DND-41 (cell line): ENCODE measurements at regions not wholly inside any gene's neighbourhood (a gene's known extent, or its start where the extent isn't known, plus 50 kb on each side); places are given as distances from the start of the nearest gene placed in this dataset.

Experiments used
- ATAC-seq: fragments of 200-7000 bp; cut with Tn5 transposase; 3 replicates; pipeline ENCODE4 v1.9.1; 2021; ENCODE audit warnings: low read depth; ENCODE audit not compliant: insufficient read depth
- DNase-seq: peaks from one replicate; pipeline ENCODE4 v3.0.0-alpha.2; 2020
- H2AFZ ChIP-seq: 2 replicates; pipeline ENCODE4 v1.6.0; 2012; ENCODE audit warnings: low read depth, low read length
- H3K27ac ChIP-seq: 2 replicates; pipeline ENCODE4 v1.5.1; 2012; ENCODE audit warnings: low read length, inconsistent platforms
- H3K27me3 ChIP-seq: fragments of 200-600 bp; sonication (generic); 2 replicates; pipeline ENCODE4 v1.6.0; 2012; ENCODE audit warnings: low read length, mild to moderate bottlenecking, inconsistent platforms; ENCODE audit not compliant: insufficient read depth, poor library complexity
- H3K36me3 ChIP-seq: 2 replicates; pipeline ENCODE4 v1.5.1; 2012; ENCODE audit warnings: low read length, inconsistent platforms; ENCODE audit not compliant: insufficient read depth
- H3K4me1 ChIP-seq: 2 replicates; pipeline ENCODE4 v1.5.1; 2012; ENCODE audit warnings: mild to moderate bottlenecking, low read length; ENCODE audit not compliant: insufficient read depth
- H3K4me2 ChIP-seq: 2 replicates; pipeline ENCODE4 v1.6.0; 2012; ENCODE audit warnings: mild to moderate bottlenecking, moderate library complexity, low read length, inconsistent platforms; ENCODE audit not compliant: insufficient read depth
- H3K4me3 ChIP-seq, 2 experiments: fragments of 200-600 bp in 1 of 2; shearing (Covaris generic) in 1 of 2; 2 replicates each; pipeline ENCODE4 v1.5.1; 2012 to 2016; ENCODE audit warnings: inconsistent platforms in 2 of 2, low read length in 2 of 2, mild to moderate bottlenecking in 2 of 2, low read depth in 1 of 2, moderate library complexity in 1 of 2
- H3K79me2 ChIP-seq: 2 replicates; pipeline ENCODE4 v1.6.0; 2012; ENCODE audit warnings: low read length, inconsistent platforms; ENCODE audit not compliant: insufficient read depth
- H3K9ac ChIP-seq: 2 replicates; pipeline ENCODE4 v1.6.0; 2012; ENCODE audit warnings: low read depth, mild to moderate bottlenecking, inconsistent platforms, low read length, moderate library complexity
- H3K9me3 ChIP-seq: 2 replicates; pipeline ENCODE4 v1.5.1; 2012; ENCODE audit warnings: low read length, moderate library complexity, mild to moderate bottlenecking, inconsistent platforms; ENCODE audit not compliant: insufficient read depth, severe bottlenecking
- H4K20me1 ChIP-seq: 2 replicates; pipeline ENCODE4 v1.6.0; 2012; ENCODE audit warnings: low read length; ENCODE audit not compliant: insufficient read depth
- EZH2 ChIP-seq: IDR thresholded peaks from 3 replicates; pipeline ENCODE4 v1.6.1; 2012; ENCODE audit warnings: borderline replicate concordance, low read depth, mild to moderate bottlenecking, moderate library complexity, low read length, inconsistent platforms; ENCODE audit not compliant: severe bottlenecking
- TF ChIP-seq, protein P1 (sequence below): IDR thresholded peaks from 2 replicates; pipeline ENCODE4 v1.5.1; 2012; ENCODE audit warnings: borderline replicate concordance, low read length, moderate library complexity, mild to moderate bottlenecking; ENCODE audit not compliant: poor library complexity, severe bottlenecking; ENCODE audit errors: extremely low read depth

DNA sequence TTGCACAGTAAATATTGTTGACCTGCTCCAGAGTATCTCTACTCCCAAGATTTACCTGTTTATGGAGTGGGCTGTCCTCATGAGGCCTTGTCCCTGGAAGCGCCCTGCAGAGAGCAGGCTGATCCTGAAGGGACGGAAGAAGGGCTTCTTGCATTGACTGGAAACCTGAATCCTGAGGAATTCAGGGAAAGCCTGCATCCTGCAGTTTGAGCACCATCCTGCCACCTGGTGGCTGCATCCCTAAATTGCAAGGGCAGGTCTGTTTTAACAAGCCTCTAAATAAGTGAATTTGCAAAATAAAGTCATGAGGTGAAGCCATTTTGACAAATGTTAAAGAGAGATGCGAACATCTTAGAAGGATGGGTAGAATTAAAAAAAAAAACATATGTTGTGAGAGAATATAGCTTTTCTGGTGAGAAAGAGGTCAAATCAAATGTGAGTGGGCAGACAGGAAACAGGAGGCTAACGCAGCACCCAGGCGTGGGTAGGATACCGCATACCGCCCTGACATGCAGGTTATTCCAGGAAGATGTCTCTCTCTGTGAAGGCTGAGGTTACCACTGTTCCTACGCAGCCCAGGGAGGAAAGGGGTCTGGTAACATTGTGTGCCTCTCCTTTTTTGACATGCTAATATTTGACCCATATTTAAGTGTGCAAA is 754.9 kb downstream of the RNF144A start:
- no peaks in the 10 kb centered on the region for H3K9me3 ChIP-seq
- ATAC-seq (peak; percentile 92), DNase-seq (peak; percentile 72)
- TF ChIP-seq, protein P1, sequence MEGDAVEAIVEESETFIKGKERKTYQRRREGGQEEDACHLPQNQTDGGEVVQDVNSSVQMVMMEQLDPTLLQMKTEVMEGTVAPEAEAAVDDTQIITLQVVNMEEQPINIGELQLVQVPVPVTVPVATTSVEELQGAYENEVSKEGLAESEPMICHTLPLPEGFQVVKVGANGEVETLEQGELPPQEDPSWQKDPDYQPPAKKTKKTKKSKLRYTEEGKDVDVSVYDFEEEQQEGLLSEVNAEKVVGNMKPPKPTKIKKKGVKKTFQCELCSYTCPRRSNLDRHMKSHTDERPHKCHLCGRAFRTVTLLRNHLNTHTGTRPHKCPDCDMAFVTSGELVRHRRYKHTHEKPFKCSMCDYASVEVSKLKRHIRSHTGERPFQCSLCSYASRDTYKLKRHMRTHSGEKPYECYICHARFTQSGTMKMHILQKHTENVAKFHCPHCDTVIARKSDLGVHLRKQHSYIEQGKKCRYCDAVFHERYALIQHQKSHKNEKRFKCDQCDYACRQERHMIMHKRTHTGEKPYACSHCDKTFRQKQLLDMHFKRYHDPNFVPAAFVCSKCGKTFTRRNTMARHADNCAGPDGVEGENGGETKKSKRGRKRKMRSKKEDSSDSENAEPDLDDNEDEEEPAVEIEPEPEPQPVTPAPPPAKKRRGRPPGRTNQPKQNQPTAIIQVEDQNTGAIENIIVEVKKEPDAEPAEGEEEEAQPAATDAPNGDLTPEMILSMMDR: peak; percentile 91
- no peak for TF ChIP-seq EZH2
- no peaks in the 10 kb centered on the region for H4K20me1 ChIP-seq
- H3K27me3 ChIP-seq: no peaks in the 10 kb centered on the region
- no peak overlapping the region for H3K4me2 ChIP-seq
- H2AFZ ChIP-seq: no peak overlapping the region
- H3K9ac ChIP-seq: no peak overlapping the region
- no peak overlapping the region for H3K4me3 ChIP-seq
- no peaks in the 10 kb centered on the region for H3K79me2 ChIP-seq
- peak overlapping the region; percentile 23; the same call in 1 of the 2 replicates for H3K27ac ChIP-seq
- H3K4me1 ChIP-seq: peaks cover 19% of the 10 kb centered on the region
- no peaks in the 10 kb centered on the region for H3K36me3 ChIP-seq

DNA sequence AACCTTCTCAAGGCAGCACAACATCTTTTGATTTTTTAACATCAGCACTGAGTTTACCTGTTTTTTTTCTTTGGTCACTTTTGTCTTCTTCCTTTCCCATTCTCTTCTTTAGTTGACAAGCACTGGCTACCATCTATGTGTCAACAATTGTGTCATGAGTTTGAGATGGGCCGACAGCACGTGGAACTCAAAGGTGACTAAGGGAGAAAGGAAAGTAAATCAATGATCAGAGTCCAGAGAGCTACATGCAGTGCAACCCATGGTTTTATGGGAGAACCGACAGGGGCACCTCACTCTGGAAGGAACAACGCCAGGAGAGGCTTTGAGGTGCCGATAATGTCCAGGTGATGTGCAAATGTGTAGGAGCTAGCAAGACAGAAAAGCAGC is 755.5 kb downstream of the RNF144A start:
- Histone ChIP-seq H4K20me1 (no peaks in the 10 kb centered on the region), H3K4me2 (no peak overlapping the region), H3K36me3 (no peaks in the 10 kb centered on the region), H3K27me3 (no peaks in the 10 kb centered on the region), H3K27ac (0 out of 2 replicates have a peak overlapping the region, but pooled peaks have one; percentile 23), H3K4me1 (peaks cover 19% of the 10 kb centered on the region), H3K79me2 (no peaks in the 10 kb centered on the region), H2AFZ (no peak overlapping the region), H3K9me3 (no peaks in the 10 kb centered on the region), H3K4me3 (no peak overlapping the region), H3K9ac (no peak overlapping the region)
- ATAC-seq (peak; percentile 25; the same call in 1 of the 3 replicates), DNase-seq (no peak)
- no peak for TF ChIP-seq EZH2
- TF ChIP-seq, protein P1: no peak

DNA sequence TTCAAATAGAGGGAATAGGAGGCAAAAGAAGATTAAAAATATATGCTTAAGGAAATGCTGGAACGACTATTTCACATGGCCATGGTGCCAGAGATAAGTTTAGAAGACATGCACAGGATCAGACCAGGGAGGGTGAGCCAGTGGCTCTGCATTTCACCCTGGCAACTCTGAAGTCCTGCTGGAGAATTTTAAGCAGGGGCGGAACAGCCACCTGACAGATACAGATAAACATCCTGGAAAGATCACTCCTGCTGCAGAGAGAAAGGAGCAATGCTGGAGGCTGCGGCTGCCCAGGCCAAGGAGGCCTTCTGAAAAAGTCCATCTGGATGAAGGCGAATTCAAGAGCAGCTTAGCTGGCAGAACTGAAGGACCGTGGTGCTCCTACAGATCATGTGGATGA is 755.9 kb downstream of the RNF144A start:
- Histone ChIP-seq H2AFZ (no peak overlapping the region), H3K4me3 (no peak overlapping the region), H3K4me1 (peaks cover 19% of the 10 kb centered on the region), H3K27me3 (no peaks in the 10 kb centered on the region), H3K9ac (no peak overlapping the region), H3K79me2 (no peaks in the 10 kb centered on the region), H3K9me3 (no peaks in the 10 kb centered on the region), H4K20me1 (no peaks in the 10 kb centered on the region), H3K4me2 (no peak overlapping the region), H3K36me3 (no peaks in the 10 kb centered on the region), H3K27ac (no peak overlapping the region)
- DNase-seq (no peak), ATAC-seq (no peak)
- TF ChIP-seq, protein P1: no peak
- TF ChIP-seq EZH2: no peak
